ENCODE measurements at regions not wholly inside any gene's neighbourhood (a gene's known extent, or its start where the extent isn't known, plus 50 kb on each side); places are given as distances from the start of the nearest gene placed in this dataset.
A peak's percentile ranks its signal among the peaks of the same experiment; 100 is the strongest.

GRCh38 chr4:115334736-115335411 is 221.5 kb upstream of the NDST4 start:
- no peak for DNase-seq (ENCODE audit: low spot score)

DNA sequence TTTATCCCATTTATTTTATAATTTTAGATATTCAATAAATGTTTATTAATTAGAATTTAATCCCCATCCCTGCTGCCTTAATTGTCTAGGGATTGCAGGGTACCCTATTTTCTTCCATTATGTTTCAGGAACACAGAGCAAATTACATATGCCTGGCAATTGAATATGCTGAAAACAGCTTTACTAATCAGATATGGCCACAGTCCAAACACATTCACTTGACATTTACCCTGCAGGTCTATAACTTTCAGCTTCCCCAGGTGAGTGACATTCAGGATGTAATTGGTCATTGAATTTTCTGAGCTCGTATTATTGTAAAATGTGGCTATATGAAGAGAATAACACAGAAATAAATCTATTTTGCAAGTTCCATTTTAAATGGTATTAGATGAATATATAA is 218.7 kb upstream of the NDST4 start:
- no peak for DNase-seq (ENCODE audit: low spot score)

GRCh38 chr4:115331241-115331640 is 217.8 kb upstream of the NDST4 start:
- DNase-seq (ENCODE audit: low spot score), result no peak

DNA sequence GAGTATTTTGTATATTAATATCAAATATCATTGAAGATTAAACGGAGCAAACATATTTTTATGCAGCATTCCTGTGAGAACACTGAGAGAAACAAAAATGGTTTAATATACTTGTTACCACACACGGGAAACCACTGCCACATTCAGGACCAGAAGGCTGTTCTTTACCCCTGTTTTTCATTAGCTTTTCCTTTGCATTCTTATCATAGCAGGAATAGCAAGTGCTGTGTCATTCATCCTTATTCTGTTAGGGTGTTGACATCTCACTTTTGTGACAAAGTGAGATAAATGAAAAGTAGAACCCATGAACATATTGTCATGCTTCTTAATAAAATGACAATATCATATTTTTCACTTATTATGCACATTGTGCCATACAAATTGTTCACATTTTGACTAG is 212.4 kb upstream of the NDST4 start:
- no peak for DNase-seq (ENCODE audit: low spot score)

DNA sequence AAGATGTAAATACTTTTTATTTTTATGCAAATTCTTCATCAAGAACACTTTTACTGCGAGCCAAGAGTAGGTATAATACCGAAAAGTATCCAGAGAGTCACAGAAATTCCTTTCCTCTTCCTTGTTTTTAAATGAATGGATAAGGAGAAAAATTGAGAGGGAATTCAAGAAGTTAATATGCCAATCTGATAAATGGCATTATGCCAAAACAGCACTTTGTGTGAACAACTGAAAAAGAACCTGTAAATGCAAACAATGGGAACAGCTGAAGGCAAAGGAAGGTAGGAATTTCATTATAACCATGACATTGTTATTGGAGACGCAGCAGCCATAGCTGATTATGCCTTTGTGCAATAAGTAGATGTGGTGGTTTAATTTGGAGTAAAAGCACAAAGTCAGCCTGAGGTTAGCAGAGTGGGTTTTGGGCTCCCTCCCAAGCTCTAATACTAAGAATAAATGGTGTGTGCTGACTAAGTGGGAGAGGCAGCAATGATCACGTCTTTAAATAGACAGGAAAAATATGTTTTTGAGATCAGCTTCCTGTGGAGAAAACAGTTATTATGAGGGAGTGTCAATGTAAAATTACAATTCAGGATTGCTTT is 209.8 kb upstream of the NDST4 start:
- DNase-seq (ENCODE audit: low spot score), result no peak

DNA sequence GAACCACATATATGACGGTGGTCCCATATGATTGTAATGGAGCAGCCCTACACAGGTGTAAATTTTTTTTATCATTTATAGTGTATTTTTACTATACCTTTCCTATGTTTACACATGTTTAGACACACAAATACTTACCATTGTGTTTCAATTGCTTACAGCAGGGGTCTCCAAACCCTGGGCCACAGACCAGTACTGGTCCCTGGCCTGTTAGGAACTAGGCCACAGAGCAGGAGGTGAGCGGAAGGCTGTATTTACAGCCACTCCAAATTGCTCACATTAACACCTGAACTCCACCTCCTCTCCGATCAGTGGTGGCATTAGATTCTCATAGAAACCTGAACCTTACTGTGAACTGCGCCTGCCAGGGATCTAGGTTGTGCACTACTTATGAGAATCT is 201.8 kb upstream of the NDST4 start:
- DNase-seq (ENCODE audit: low spot score), result no peak

- DNase-seq (ENCODE audit: low spot score), result no peak
Measured at GRCh38 chr4:115310641-115311040, 197.2 kb upstream of the NDST4 start.

DNA sequence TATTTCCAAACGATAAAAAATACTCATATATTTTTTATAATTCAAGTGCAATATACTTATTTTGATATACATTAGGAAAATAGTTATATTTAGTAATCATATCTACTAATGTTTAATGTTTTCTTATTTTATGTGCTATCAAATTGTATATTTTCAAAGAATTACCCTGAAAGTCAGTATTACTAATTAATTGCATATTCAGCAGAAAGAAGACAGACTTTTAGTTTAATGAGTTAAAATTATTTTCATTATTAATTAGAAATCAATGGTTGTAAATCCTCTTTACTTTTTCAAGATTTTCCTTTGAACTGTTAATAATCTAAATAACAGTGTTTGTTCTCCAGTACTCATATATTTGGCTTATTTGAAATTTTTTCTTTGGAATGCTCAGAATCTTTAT is 181.3 kb upstream of the NDST4 start:
- DNase-seq (ENCODE audit: low spot score), result no peak

- DNase-seq (ENCODE audit: low spot score), result no peak
Measured at GRCh38 chr4:115293093-115293462, 179.7 kb upstream of the NDST4 start.

GRCh38 chr4:115292320-115293092 is 179.1 kb upstream of the NDST4 start:
- no peak for DNase-seq (ENCODE audit: low spot score)

DNA sequence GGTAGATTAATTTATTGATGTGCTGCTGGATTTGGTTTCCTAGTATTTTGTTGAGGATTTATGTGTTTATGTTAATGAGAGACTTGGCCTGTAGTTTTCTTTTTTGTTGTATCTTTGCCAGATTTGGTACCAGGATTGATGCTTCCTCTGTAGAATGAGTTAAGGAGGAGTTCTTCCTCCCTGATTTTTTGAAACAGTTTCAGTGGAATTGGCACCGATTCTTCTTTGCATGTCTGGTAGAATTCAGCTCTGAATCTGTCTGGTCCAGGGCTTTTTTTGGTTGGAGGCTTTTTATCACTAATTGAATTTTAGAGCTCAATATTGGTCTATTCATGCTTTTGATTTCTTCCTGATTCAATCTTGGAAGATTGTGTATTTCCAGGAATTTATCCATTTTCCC is 174.0 kb upstream of the NDST4 start:
- DNase-seq (ENCODE audit: low spot score), result no peak

- DNase-seq (ENCODE audit: low spot score), result no peak
Measured at GRCh38 chr4:115279330-115279729, 165.9 kb upstream of the NDST4 start.

GRCh38 chr4:115278830-115279229 is 165.4 kb upstream of the NDST4 start:
- DNase-seq (ENCODE audit: low spot score), result no peak

DNA sequence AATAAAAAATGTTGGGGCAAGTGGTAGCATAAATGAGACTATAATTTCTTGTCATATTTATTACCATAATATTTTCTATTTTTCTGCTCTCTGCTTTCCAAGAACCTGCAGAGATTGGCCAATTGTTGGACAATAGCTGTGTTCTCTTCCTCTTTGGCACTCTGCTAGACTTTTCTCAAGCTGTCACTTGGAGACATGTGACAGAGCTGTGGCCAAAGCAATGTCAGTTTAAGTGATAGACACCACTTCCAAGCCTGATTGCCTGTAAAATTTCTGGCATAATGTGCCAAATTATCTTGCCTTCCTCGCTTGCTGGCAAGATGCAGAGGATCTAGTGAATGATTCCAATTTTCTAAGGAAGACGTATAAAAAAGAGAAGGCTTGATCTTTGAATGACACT is 162.2 kb upstream of the NDST4 start:
- peak; percentile 17 for DNase-seq (ENCODE audit: low spot score)

DNA sequence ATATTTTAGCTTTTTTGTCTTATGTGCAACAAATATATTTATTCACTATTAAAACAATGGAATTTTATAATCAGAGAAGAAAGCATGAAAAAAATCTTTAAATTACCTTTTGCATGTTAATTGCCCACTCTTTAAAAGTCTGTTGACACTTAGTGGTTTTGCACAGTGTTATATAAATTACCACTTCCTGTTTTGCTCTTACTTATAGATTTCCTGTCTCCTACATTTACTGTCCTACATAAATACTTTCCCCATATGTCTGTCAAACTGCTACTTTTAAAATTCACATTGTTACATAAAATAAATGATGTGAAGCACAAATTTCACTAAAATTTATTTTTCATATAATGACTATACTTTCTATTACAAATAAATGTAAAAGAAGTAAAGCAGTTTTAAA is 161.1 kb upstream of the NDST4 start:
- DNase-seq (ENCODE audit: low spot score), result no peak

- no peak for DNase-seq (ENCODE audit: low spot score)
Measured at GRCh38 chr4:115272594-115272993, 159.2 kb upstream of the NDST4 start.

GRCh38 chr4:115272185-115272584 is 158.8 kb upstream of the NDST4 start:
- DNase-seq (ENCODE audit: low spot score), result no peak

DNA sequence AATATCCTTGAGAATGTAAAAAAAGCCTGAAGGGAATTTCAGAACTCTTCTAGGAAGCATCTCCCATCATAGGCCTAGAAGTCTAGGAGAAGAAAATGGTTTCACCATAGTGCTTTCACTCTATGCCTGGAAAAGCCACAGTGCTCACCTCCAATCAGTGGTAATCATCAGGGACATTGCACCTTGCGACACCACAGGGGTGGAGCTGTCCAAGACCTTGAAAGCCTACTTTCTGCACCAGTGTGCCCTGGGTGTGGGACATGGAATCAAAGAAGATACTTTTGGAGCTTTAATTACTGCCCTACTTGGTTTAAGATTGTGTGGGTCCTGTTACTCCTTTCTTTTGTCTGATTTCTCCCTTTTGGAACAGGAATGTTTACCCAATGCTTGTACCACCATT is 146.8 kb upstream of the NDST4 start:
- no peak for DNase-seq (ENCODE audit: low spot score)

- no peak for DNase-seq (ENCODE audit: low spot score)
Measured at GRCh38 chr4:115259642-115260041, 146.2 kb upstream of the NDST4 start.

- no peak for DNase-seq (ENCODE audit: low spot score)
Measured at GRCh38 chr4:115249808-115250207, 136.4 kb upstream of the NDST4 start.

DNA sequence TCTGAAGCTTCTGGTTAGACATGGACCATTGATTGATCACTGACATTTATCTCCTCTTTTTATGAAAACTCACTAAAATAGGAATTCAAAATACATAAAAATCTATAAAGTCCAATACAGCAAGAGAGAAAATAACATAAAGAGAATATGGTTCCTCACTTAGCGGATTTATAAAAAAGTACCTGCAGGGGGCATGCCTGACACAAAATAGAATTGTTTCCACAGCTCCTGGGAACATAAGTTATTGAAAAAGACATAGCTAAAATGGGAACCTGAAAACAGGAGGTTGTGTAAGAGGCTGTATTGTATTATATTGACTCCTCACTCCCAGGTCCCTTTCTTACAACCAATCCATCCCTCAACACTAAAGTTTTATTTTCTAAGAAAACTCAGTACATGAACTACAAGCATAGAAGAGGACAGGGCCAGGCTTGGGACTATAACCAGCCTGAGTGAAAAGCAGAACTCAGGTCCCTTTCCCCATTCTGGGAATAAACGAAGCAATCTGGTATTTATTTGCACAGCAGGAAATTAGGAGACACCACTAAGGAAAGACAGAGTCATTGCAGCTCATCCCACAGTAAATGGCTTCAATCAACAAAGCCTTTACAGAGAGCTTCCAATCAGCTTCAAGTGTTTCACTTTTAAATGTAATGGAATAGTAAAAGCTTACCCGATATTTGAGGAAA is 121.1 kb upstream of the NDST4 start:
- no peak for DNase-seq (ENCODE audit: low spot score)

DNA sequence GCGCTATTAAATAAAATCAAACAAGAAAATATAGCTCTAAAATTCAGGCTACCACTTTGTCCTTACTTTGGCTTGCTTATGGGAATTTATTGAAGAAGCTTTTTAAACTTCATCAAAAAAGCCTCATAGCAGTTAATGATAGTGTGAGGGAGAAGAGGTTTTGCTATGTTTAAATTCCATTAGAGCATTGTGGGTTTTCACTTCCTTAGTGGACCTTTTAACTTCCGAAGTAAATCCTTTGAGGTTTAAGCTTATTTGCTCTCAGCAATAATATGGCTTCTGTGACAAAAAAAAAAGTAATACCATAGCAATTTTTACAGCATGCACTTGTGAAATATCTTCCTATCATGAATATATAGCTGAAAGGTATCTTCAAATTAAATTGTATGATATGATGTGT is 120.2 kb upstream of the NDST4 start:
- DNase-seq (ENCODE audit: low spot score), result no peak

DNA sequence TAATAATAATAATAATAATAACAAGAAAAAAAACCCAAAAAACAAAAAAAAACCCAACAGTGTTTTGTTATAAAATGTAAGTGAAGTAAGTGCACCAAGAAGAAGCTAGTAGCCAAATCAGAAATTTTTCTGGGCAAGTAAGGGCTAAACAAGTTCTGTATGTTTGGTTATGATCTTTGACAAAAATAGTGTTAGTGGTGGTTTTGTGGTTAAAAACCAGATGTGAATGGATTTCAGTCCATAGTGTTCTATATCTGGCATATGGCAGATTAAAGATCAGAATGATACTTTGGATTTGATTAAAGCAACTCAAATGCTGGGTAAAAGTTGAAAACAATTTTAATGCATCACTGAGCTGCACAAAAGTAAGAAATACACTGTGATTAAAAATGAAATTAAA is 116.5 kb upstream of the NDST4 start:
- no peak for DNase-seq (ENCODE audit: low spot score)

Data from cerebellar cortex (tissue), 1 donor.